HepG2 (cell line): ENCODE measurements at regions not wholly inside any gene's neighbourhood (a gene's known extent, or its start where the extent isn't known, plus 50 kb on each side); places are given as distances from the start of the nearest gene placed in this dataset.

ENCODE experiments used
- ATAC-seq: fragments of 200-7000 bp; cut with Tn5 transposase; 3 replicates; pipeline ENCODE4 v1.9.1; 2020; ENCODE audit warnings: mild to moderate bottlenecking, moderate library complexity
- BruUV-seq: library from RNA; stranded (reverse); fragments of 400-500 nt; replicated peaks from 2 replicates; lab custom pipeline; 2021; lab: Mats Ljungman, UMichigan
- CTCF ChIA-PET: fragments of 300-600 bp; formaldehyde crosslinking; extraction: SDS; loops from one replicate; lab custom pipeline; 2021; ENCODE audit warnings: low total read pairs, inconsistent platforms, low intra/inter-chr PET ratio; lab: Yijun Ruan, JAX
- POLR2A ChIA-PET: fragments of 350-600 bp; sonication (Branson Sonifier 250); formaldehyde crosslinking; loops from one replicate; lab custom pipeline; 2020; ENCODE audit warnings: antibody characterized with exemption, inconsistent platforms; lab: Yijun Ruan, JAX
- DNase-seq: peaks from one replicate; pipeline ENCODE4 v3.0.0-alpha.2; 2015; ENCODE audit warnings: low spot score
- FAIRE-seq: peaks from 3 replicates; lab custom pipeline; 2011; peaks lifted over from hg19 to GRCh38; lab: Jason Lieb, UNC
- H2AFZ ChIP-seq: one replicate; pipeline ENCODE4 v1.6.1; 2011; ENCODE audit warnings: low read length, inconsistent platforms
- H3K27ac ChIP-seq: fragments of 300-600 bp; 3 replicates; pipeline ENCODE4 v1.8.0; 2011; ENCODE audit warnings: mixed run types, mild to moderate bottlenecking, mixed read lengths, low read length, inconsistent platforms; ENCODE audit not compliant: insufficient read depth; ENCODE audit errors: extremely low read length
- H3K27me3 ChIP-seq, 2 experiments: fragments of 200-600 bp in 1 of 2; 2 replicates in 1 of 2; 3 replicates in 1 of 2; pipeline versions ENCODE4 v1.6.0 to v1.8.0; 2011; ENCODE audit warnings: low read length in 2 of 2, mild to moderate bottlenecking in 2 of 2, moderate library complexity in 2 of 2, inconsistent platforms in 1 of 2; ENCODE audit not compliant: insufficient read depth in 2 of 2, control insufficient read depth in 1 of 2
- H3K36me3 ChIP-seq, 2 experiments: fragments of 200-600 bp in 1 of 2; replicated peaks in 1 of 2; 2 replicates in 1 of 2; 3 replicates in 1 of 2; pipeline versions ENCODE4 v1.5.1 to v1.8.0; 2011; ENCODE audit warnings: low read length in 2 of 2, inconsistent platforms in 1 of 2; ENCODE audit not compliant: insufficient read depth in 2 of 2, control insufficient read depth in 1 of 2
- H3K4me1 ChIP-seq: 2 replicates; pipeline ENCODE4 v1.5.1; 2012; ENCODE audit warnings: low read length, inconsistent platforms; ENCODE audit not compliant: insufficient read depth
- H3K4me2 ChIP-seq: 2 replicates; pipeline ENCODE4 v1.6.0; 2011; ENCODE audit warnings: low read depth, low read length, inconsistent platforms
- H3K4me3 ChIP-seq, 3 experiments: fragments of 200-600 bp in 1 of 3; sonication (generic), shearing (Covaris generic) in 1 of 3; replicated peaks in 1 of 3; 2 replicates each; pipeline ENCODE4 v1.5.1; 2011 to 2016; ENCODE audit warnings: low read length in 3 of 3, inconsistent platforms in 2 of 3, low read depth in 2 of 3, mild to moderate bottlenecking in 2 of 3, control low read depth in 1 of 3, mixed read lengths in 1 of 3; ENCODE audit not compliant: insufficient read depth in 1 of 3
- H3K79me2 ChIP-seq: one replicate; pipeline ENCODE4 v1.6.1; 2011; ENCODE audit warnings: low read length, inconsistent platforms; ENCODE audit not compliant: insufficient read depth
- H3K9ac ChIP-seq: 2 replicates; pipeline ENCODE4 v1.6.0; 2011; ENCODE audit warnings: mild to moderate bottlenecking, low read depth, low read length, inconsistent platforms; ENCODE audit not compliant: insufficient read depth
- H3K9me3 ChIP-seq: 2 replicates; pipeline ENCODE4 v1.5.1; 2012; ENCODE audit warnings: mild to moderate bottlenecking, low read length
- H4K20me1 ChIP-seq: 2 replicates; pipeline ENCODE4 v1.6.0; 2011; ENCODE audit warnings: inconsistent platforms, mild to moderate bottlenecking, low read length, moderate library complexity; ENCODE audit not compliant: insufficient read depth
- ARID4A ChIP-seq: sonication (generic); formaldehyde crosslinking; IDR thresholded peaks from 2 replicates; pipeline ENCODE4 v1.5.0; 2020; ENCODE audit warnings: mild to moderate bottlenecking, missing genetic modification reagents, borderline replicate concordance
- SIX4 ChIP-seq: sonication (generic); formaldehyde crosslinking; IDR thresholded peaks from 2 replicates; pipeline ENCODE4 v1.4.0; 2020; ENCODE audit warnings: missing genetic modification reagents
- ZBTB21 ChIP-seq: sonication (generic); formaldehyde crosslinking; IDR thresholded peaks from 2 replicates; pipeline ENCODE4 v1.4.0; 2020; ENCODE audit warnings: missing genetic modification reagents
- ZEB1 ChIP-seq: IDR thresholded peaks from 2 replicates; pipeline ENCODE4 v1.6.1; 2012; ENCODE audit warnings: mild to moderate bottlenecking, low read depth, inconsistent platforms; ENCODE audit not compliant: insufficient replicate concordance
- ZNF543 ChIP-seq: sonication (generic); formaldehyde crosslinking; IDR thresholded peaks from 2 replicates; pipeline ENCODE4 v1.4.0; 2020; ENCODE audit warnings: mild to moderate bottlenecking, missing genetic modification reagents
- ZNF768 ChIP-seq: sonication (generic); formaldehyde crosslinking; IDR thresholded peaks from 2 replicates; pipeline ENCODE4 v1.4.0; 2020; ENCODE audit warnings: missing genetic modification reagents
- WGBS: methylation state at CpG from one replicate; pipeline ENCODE4 v1.1.6; 2017; ENCODE audit warnings: low lambda C conversion rate; 5-methylcytosine and 5-hydroxymethylcytosine counted together
- in situ Hi-C: cut with HindIII; loops from 2 replicates; pipeline ENCODE4 v1.10.0; 2017; ENCODE audit warnings: low pct_unique_long_range_greater_than_20kb; ENCODE audit not compliant: extremely low pct_ligation_motif_present
- intact Hi-C: fragments of 100-400 bp; cut with micrococcal nuclease; formaldehyde crosslinking; loops from one replicate; pipeline ENCODE4 v1.10.0; 2022; ENCODE audit not compliant: unreplicated experiment
- TF ChIP-seq, protein P1 (sequence below): sonication (generic); formaldehyde crosslinking; IDR thresholded peaks from 2 replicates; pipeline ENCODE4 v1.4.0; 2020; ENCODE audit warnings: mild to moderate bottlenecking, missing genetic modification reagents

DNA sequence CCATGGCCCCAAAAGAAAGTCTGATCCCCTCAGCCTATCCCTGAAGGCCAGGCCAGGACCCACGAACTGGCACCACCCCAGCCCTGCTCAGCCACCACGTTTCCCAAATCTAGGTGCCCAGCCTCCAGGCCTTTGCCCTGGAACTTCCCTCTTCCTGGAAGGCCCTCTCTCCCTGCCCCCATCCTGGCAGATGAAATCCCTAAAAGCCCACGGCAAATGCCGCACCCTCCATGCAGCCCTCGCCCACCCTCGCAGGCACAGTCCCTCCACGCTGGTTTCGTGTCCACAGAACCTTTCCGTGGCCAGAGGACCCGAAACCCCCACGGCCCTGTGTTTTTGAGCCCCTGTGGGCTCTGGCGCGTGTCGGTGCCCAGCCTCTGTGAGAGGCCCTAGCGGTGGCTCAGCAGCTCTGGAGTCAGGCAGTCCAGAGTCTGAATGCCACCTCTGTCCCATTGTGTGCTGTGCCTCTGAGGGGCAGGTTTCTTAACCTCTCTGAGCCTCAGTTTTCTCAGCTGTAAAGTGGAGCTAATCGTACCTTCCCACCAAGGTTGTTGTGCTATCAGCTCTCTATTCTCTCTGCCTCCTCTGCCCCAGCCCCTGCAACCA lies 138.5 kb upstream of the IQSEC1 start (continued):
- TF ChIP-seq ARID4A (CRISPR knock-in tag) (no peak), ZNF768 (peak; percentile 92)

DNA sequence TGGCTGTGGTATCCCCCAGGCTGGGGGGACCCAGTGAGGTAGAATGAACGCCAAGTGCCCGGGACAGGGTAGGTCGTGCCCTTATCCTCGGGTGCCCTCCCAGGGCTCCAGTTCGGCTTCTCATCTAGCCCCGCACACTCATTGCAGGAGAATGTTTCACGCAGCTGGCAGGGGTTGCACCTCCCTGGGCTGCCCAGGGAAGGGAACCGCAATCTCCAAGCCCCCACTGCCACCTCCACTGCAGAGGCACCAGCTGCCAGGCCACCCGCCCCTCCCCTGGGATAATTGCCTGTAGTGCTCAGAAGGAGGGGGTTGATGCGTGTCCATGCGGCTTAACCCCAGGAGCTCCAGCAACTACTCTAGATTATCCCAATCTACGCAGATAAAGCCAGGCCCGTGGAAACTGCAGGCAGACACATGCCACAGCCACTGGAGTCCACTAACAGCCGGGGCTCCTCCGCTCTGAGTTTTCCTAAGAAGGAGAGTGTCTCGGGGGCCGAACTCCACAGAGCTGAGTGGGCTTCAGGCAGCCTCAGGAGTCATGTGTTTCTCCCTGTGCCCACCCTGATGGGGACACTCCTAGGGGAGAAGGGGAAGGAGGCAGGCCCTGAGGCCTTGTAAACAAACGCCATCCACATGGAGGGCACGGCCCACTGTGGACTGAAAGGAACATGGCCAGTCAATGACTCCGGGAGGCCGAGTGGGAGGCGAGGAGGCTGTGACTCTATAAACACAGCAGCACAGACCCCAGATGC lies 137.2 kb upstream of the IQSEC1 start:
- FAIRE-seq (no peak), DNase-seq (no peak), ATAC-seq (no peak)
- H3K9ac ChIP-seq: no peak overlapping the region
- in situ Hi-C loops (no loop called here), intact Hi-C loops (no loop called here)
- H3K36me3 ChIP-seq: peaks cover 2 to 16% of the 10 kb centered on the region in 2 experiments; a peak in 1 of 5 replicates
- no peak overlapping the region for H2AFZ ChIP-seq
- 95% methylated on average over 19 of the region's 22 CpGs for WGBS
- no peaks in the 10 kb centered on the region for H3K4me1 ChIP-seq
- H3K9me3 ChIP-seq: no peaks in the 10 kb centered on the region
- ChIA-PET CTCF (no interaction called here), POLR2A (no interaction called here)
- no TSS peak for BruUV-seq
- H3K4me2 ChIP-seq: no peak overlapping the region
- no peak overlapping the region for H3K4me3 ChIP-seq
- no peaks in the 10 kb centered on the region for H3K79me2 ChIP-seq
- 0 out of 2 replicates have a peak, but pooled peaks cover 6% of the 10 kb centered on the region for H4K20me1 ChIP-seq
- no peak overlapping the region for H3K27ac ChIP-seq
- TF ChIP-seq ZNF543 (CRISPR knock-in tag): no peak
- no peak for TF ChIP-seq SIX4 (CRISPR knock-in tag)
- TF ChIP-seq ZBTB21 (CRISPR knock-in tag): no peak
- no peak for TF ChIP-seq ZEB1
- TF ChIP-seq, protein P1, sequence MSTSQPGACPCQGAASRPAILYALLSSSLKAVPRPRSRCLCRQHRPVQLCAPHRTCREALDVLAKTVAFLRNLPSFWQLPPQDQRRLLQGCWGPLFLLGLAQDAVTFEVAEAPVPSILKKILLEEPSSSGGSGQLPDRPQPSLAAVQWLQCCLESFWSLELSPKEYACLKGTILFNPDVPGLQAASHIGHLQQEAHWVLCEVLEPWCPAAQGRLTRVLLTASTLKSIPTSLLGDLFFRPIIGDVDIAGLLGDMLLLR: no peak
- TF ChIP-seq, all 625 proteins: peak for 0
- no peaks in the 10 kb centered on the region for H3K27me3 ChIP-seq
